Gastrocnemius medialis (tissue), 4 donors: ENCODE measurements at regions not wholly inside any gene's neighbourhood (a gene's known extent, or its start where the extent isn't known, plus 50 kb on each side); places are given as distances from the start of the nearest gene placed in this dataset.

Experiments used
- ATAC-seq, 2 donors: fragments of 150-250 bp; one replicate each; pipeline ENCODE4 v1.9.1; 2016
- DNase-seq, 2 donors: peaks; one replicate each; pipeline ENCODE4 v3.0.0-alpha.2; 2019
- H3K27ac ChIP-seq, 4 donors: fragments of 200-600 bp; sonication (generic); 1 replicate in 1 of 4; 2 replicates in 3 of 4; pipeline ENCODE4 v1.5.1; 2016 to 2018; ENCODE audit warnings: mild to moderate bottlenecking in 2 of 4, moderate library complexity in 1 of 4
- H3K27me3 ChIP-seq, 3 donors: fragments of 200-600 bp; sonication (generic) in 2 of 3; 1 replicate in 1 of 3; 2 replicates in 2 of 3; pipeline versions ENCODE4 v1.5.1 to v1.6.0; 2016 to 2019; ENCODE audit warnings: mild to moderate bottlenecking in 1 of 3, moderate library complexity in 1 of 3
- H3K36me3 ChIP-seq, 2 donors: fragments of 200-600 bp; sonication (generic) in 1 of 2; one replicate each; pipeline ENCODE4 v1.5.1; 2017 to 2018
- H3K4me1 ChIP-seq, 2 donors: fragments of 200-600 bp; sonication (generic) in 1 of 2; one replicate each; pipeline ENCODE4 v1.5.1; 2016 to 2017; ENCODE audit warnings: mild to moderate bottlenecking in 2 of 2
- H3K4me3 ChIP-seq, 4 donors: fragments of 200-600 bp; sonication (generic) in 3 of 4; 1 replicate in 1 of 4; 2 replicates in 3 of 4; pipeline ENCODE4 v1.5.1; 2016 to 2019; ENCODE audit warnings: mild to moderate bottlenecking in 2 of 4
- H3K9me3 ChIP-seq, 3 donors: fragments of 200-600 bp; sonication (generic) in 2 of 3; 1 replicate in 1 of 3; 2 replicates in 2 of 3; pipeline ENCODE4 v1.5.1; 2016 to 2019
- CTCF ChIP-seq, 5 experiments: fragments of 450-650 bp in 3 of 5; fragments of 200-600 bp in 2 of 5; sonication (generic) in 2 of 5; IDR thresholded peaks in 4 of 5; conservative IDR thresholded peaks in 1 of 5; 1 replicate in 4 of 5; 2 replicates in 1 of 5; pipeline ENCODE4 v1.5.1; 2016 to 2019; ENCODE audit warnings: antibody characterized with exemption in 5 of 5, mild to moderate bottlenecking in 3 of 5, moderate library complexity in 3 of 5
- POLR2A ChIP-seq, 2 donors: fragments of 450-650 bp; IDR thresholded peaks; one replicate each; pipeline ENCODE4 v1.6.1; 2017; ENCODE audit warnings: antibody characterized with exemption in 2 of 2, mild to moderate bottlenecking in 2 of 2, moderate library complexity in 2 of 2
- in situ Hi-C, 4 donors: fragments of 200-750 bp; cut with MboI; loops; one replicate each; pipeline versions ENCODE4 v1.15.0 to v1.8.0; 2017; ENCODE audit warnings: low sequenced_read_pairs in 4 of 4
- intact Hi-C: fragments of 100-400 bp; cut with DNase I; formaldehyde crosslinking; loops from one replicate; pipeline ENCODE4 v1.15.1; 2023; ENCODE audit warnings: low total_unique reads

- Histone ChIP-seq H3K9me3 (no peaks in the 10 kb centered on the region), H3K36me3 (no peaks in the 10 kb centered on the region), H3K27ac (no peak overlapping the region), H3K27me3 (no peaks in the 10 kb centered on the region), H3K4me3 (no peak overlapping the region), H3K4me1 (no peaks in the 10 kb centered on the region)
- no peak for ATAC-seq
- in situ Hi-C loops, result no loop called here
- TF ChIP-seq CTCF (IDR thresholded peaks at IDR 0.05 in 4 of 5, conservative IDR thresholded peaks at IDR 0.05 in 1 of 5) (no peak), POLR2A (IDR thresholded peaks at IDR 0.05) (no peak)
- no peak for DNase-seq
- intact Hi-C loops, result no loop called here
Observed at GRCh38 chr21:28311411-28312190, 681.1 kb downstream of the LTN1 start.

GRCh38 chr21:28310711-28311110, 682.0 kb downstream of the LTN1 start:
- no peaks in the 10 kb centered on the region for H3K27me3 ChIP-seq
- no peaks in the 10 kb centered on the region for H3K36me3 ChIP-seq
- H3K4me1 ChIP-seq, result no peaks in the 10 kb centered on the region
- intact Hi-C loops (no loop called here), in situ Hi-C loops (no loop called here)
- ATAC-seq (no peak), DNase-seq (no peak)
- TF ChIP-seq CTCF (IDR thresholded peaks at IDR 0.05 in 4 of 5, conservative IDR thresholded peaks at IDR 0.05 in 1 of 5), result no peak
- TF ChIP-seq POLR2A (IDR thresholded peaks at IDR 0.05), result no peak
- no peaks in the 10 kb centered on the region for H3K9me3 ChIP-seq
- no peak overlapping the region for H3K27ac ChIP-seq
- H3K4me3 ChIP-seq, result no peak overlapping the region

- Histone ChIP-seq H3K27me3 (no peaks in the 10 kb centered on the region), H3K36me3 (no peaks in the 10 kb centered on the region), H3K4me1 (no peaks in the 10 kb centered on the region), H3K9me3 (no peaks in the 10 kb centered on the region), H3K27ac (no peak overlapping the region), H3K4me3 (no peak overlapping the region)
- in situ Hi-C loops (no loop called here), intact Hi-C loops (no loop called here)
- DNase-seq (no peak), ATAC-seq (no peak)
- TF ChIP-seq CTCF (IDR thresholded peaks at IDR 0.05 in 4 of 5, conservative IDR thresholded peaks at IDR 0.05 in 1 of 5), result no peak
- no peak for TF ChIP-seq POLR2A (IDR thresholded peaks at IDR 0.05)
Observed at GRCh38 chr21:28310171-28310685, 682.4 kb downstream of the LTN1 start.

- Histone ChIP-seq H3K4me3 (no peak overlapping the region), H3K27me3 (no peaks in the 10 kb centered on the region), H3K4me1 (no peaks in the 10 kb centered on the region), H3K27ac (no peak overlapping the region), H3K9me3 (no peaks in the 10 kb centered on the region), H3K36me3 (no peaks in the 10 kb centered on the region)
- no peak for TF ChIP-seq POLR2A (IDR thresholded peaks at IDR 0.05)
- TF ChIP-seq CTCF (IDR thresholded peaks at IDR 0.05 in 4 of 5, conservative IDR thresholded peaks at IDR 0.05 in 1 of 5), result no peak
- ATAC-seq, result no peak
- DNase-seq, result no peak
- intact Hi-C loops (no loop called here), in situ Hi-C loops (no loop called here)
Observed at GRCh38 chr21:28309596-28309995, 683.1 kb downstream of the LTN1 start.
